K562 (cell line): ENCODE measurements at regions not wholly inside any gene's neighbourhood (a gene's known extent, or its start where the extent isn't known, plus 50 kb on each side); places are given as distances from the start of the nearest gene placed in this dataset.

Source experiments
- ATAC-seq: fragments of 200-7000 bp; cut with Tn5 transposase; 3 replicates; pipeline ENCODE4 v1.9.1; 2020; ENCODE audit warnings: moderate library complexity
- BruUV-seq: library from RNA; stranded (reverse); fragments of 400-500 nt; replicated peaks from 2 replicates; lab custom pipeline; 2021; lab: Mats Ljungman, UMichigan
- CTCF ChIA-PET: fragments of 300-600 bp; formaldehyde crosslinking; extraction: SDS; loops from one replicate; lab custom pipeline; 2021; ENCODE audit warnings: low intra/inter-chr PET ratio; lab: Yijun Ruan, JAX
- POLR2A ChIA-PET: fragments of 300-600, 350-650 bp; sonication (Branson Sonifier 250); formaldehyde crosslinking; extraction: SDS; loops from one replicate; lab custom pipeline; 2021; ENCODE audit warnings: antibody characterized with exemption, inconsistent platforms; lab: Yijun Ruan, JAX
- DNase-seq, 4 experiments: peaks; one replicate each; pipeline versions ENCODE4 v3.0.0 to v3.0.0-alpha.2; 2011 to 2018; ENCODE audit warnings: low spot score in 3 of 4, mixed read lengths in 3 of 4; ENCODE audit errors: extremely low read depth in 1 of 4
- FAIRE-seq: peaks from 2 replicates; lab custom pipeline; 2011; peaks lifted over from hg19 to GRCh38; lab: Jason Lieb, UNC
- H2AFZ ChIP-seq: 2 replicates; pipeline ENCODE4 v1.6.0; 2011; ENCODE audit warnings: low read depth, low read length, control low read depth, inconsistent platforms
- H3K27ac ChIP-seq: fragments of 200-600 bp; 3 replicates; pipeline ENCODE4 v1.8.0; 2011; ENCODE audit warnings: low read depth, mild to moderate bottlenecking, control low read depth, inconsistent platforms, low read length, moderate library complexity, mixed read lengths; ENCODE audit errors: extremely low read depth
- H3K27me3 ChIP-seq, 2 experiments: fragments of 300-600 bp in 1 of 2; 2 replicates in 1 of 2; 3 replicates in 1 of 2; pipeline versions ENCODE4 v1.6.0 to v1.8.0; 2011; ENCODE audit warnings: inconsistent platforms in 2 of 2, low read length in 2 of 2, mild to moderate bottlenecking in 1 of 2, mixed read lengths in 1 of 2, moderate library complexity in 1 of 2; ENCODE audit not compliant: control insufficient read depth in 2 of 2, insufficient read depth in 2 of 2
- H3K36me3 ChIP-seq: fragments of 300-600 bp; 3 replicates; pipeline ENCODE4 v1.8.0; 2011; ENCODE audit warnings: mild to moderate bottlenecking, low read length, inconsistent platforms; ENCODE audit not compliant: control insufficient read depth, insufficient read depth
- H3K4me1 ChIP-seq, 2 experiments: fragments of 200-600 bp in 1 of 2; replicated peaks in 1 of 2; 2 replicates in 1 of 2; 3 replicates in 1 of 2; pipeline versions ENCODE4 v1.5.1 to v1.8.0; 2011; ENCODE audit warnings: inconsistent platforms in 2 of 2, low read length in 2 of 2, mild to moderate bottlenecking in 1 of 2, mixed read lengths in 1 of 2, moderate library complexity in 1 of 2; ENCODE audit not compliant: control insufficient read depth in 2 of 2, insufficient read depth in 2 of 2
- H3K4me2 ChIP-seq: 2 replicates; pipeline ENCODE4 v1.6.1; 2011; ENCODE audit warnings: low read length, control low read depth, inconsistent platforms, mixed read lengths; ENCODE audit not compliant: insufficient read depth
- H3K4me3 ChIP-seq: fragments of 200-600 bp; sonication (generic), shearing (Covaris generic); 2 replicates; pipeline ENCODE4 v1.5.1; 2016; ENCODE audit warnings: control low read depth, inconsistent platforms
- H3K79me2 ChIP-seq: fragments of 200-600 bp; 3 replicates; pipeline ENCODE4 v1.8.0; 2011; ENCODE audit warnings: low read length, inconsistent platforms; ENCODE audit not compliant: control insufficient read depth, insufficient read depth
- H3K9ac ChIP-seq, 2 experiments: 2 replicates each; pipeline versions ENCODE4 v1.6.0 to v1.6.1; 2011; ENCODE audit warnings: low read depth in 2 of 2, low read length in 2 of 2, control low read depth in 1 of 2, inconsistent platforms in 1 of 2, mild to moderate bottlenecking in 1 of 2, mixed read lengths in 1 of 2; ENCODE audit not compliant: insufficient read depth in 1 of 2
- H3K9me1 ChIP-seq: one replicate; pipeline ENCODE4 v1.6.0; 2011; ENCODE audit warnings: inconsistent platforms, mild to moderate bottlenecking, low read length, moderate library complexity; ENCODE audit not compliant: control insufficient read depth, insufficient read depth
- H3K9me3 ChIP-seq: replicated peaks from 2 replicates; pipeline ENCODE4 v1.5.1; 2011; ENCODE audit warnings: low read depth, low read length, inconsistent platforms; ENCODE audit not compliant: control insufficient read depth, insufficient read depth
- H4K20me1 ChIP-seq: replicated peaks from 2 replicates; pipeline ENCODE4 v1.6.1; 2011; ENCODE audit warnings: low read length, inconsistent platforms, mixed read lengths; ENCODE audit not compliant: control insufficient read depth, insufficient read depth
- BACH1 ChIP-seq: fragments of 200-800 bp; sonication (Bioruptor generic); IDR thresholded peaks from 2 replicates; pipeline ENCODE4 v1.6.1; 2016; ENCODE audit warnings: missing genetic modification characterization, missing compliant biosample characterization
- E2F6 ChIP-seq, 2 experiments: IDR thresholded peaks; 2 replicates each; pipeline ENCODE4 v1.6.1; 2011; ENCODE audit warnings: borderline replicate concordance in 1 of 2, control low read depth in 1 of 2, low read depth in 1 of 2, low read length in 1 of 2, mild to moderate bottlenecking in 1 of 2, mixed read lengths in 1 of 2, moderate library complexity in 1 of 2; ENCODE audit not compliant: insufficient read depth in 1 of 2, insufficient read length in 1 of 2, poor library complexity in 1 of 2, severe bottlenecking in 1 of 2; ENCODE audit errors: extremely low read depth in 1 of 2
- IRF1 ChIP-seq: sonication (generic); formaldehyde crosslinking; IDR thresholded peaks from 2 replicates; pipeline ENCODE4 v1.8.0; 2022; ENCODE audit warnings: missing genetic modification reagents, mild to moderate bottlenecking, borderline replicate concordance
- JUN ChIP-seq, 2 experiments: sonication (generic) in 1 of 2; formaldehyde crosslinking in 1 of 2; IDR thresholded peaks; 2 replicates each; pipeline versions ENCODE4 v1.6.1 to v1.8.0; 2012 to 2022; ENCODE audit warnings: borderline replicate concordance in 2 of 2, mild to moderate bottlenecking in 2 of 2, improper control_type of control experiment in 1 of 2, low read depth in 1 of 2, low read length in 1 of 2, missing genetic modification reagents in 1 of 2
- KLF13 ChIP-seq: fragments of 450-650 bp; IDR thresholded peaks from 2 replicates; pipeline ENCODE4 v1.6.1; 2016; ENCODE audit warnings: missing genetic modification characterization, low read depth, mild to moderate bottlenecking, missing compliant biosample characterization, moderate library complexity, borderline replicate concordance
- PHB ChIP-seq: fragments of 250-450 bp; sonication (Bioruptor Pico); IDR thresholded peaks from 2 replicates; pipeline ENCODE4 v1.5.0; 2021
- RBM34 ChIP-seq: fragments of 200-400 bp; formaldehyde crosslinking; IDR thresholded peaks from 2 replicates; pipeline ENCODE4 v1.6.1; 2018; ENCODE audit warnings: low read length, borderline replicate concordance; ENCODE audit not compliant: insufficient read depth
- ZNF143 ChIP-seq: sonication (generic); formaldehyde crosslinking; IDR thresholded peaks from 2 replicates; pipeline ENCODE4 v1.9.0; 2022; ENCODE audit warnings: mild to moderate bottlenecking, missing genetic modification reagents
- ZNF311 ChIP-seq: fragments of 250-450 bp; sonication (Bioruptor Pico); IDR thresholded peaks from 2 replicates; pipeline ENCODE4 v1.4.0; 2020; ENCODE audit warnings: mild to moderate bottlenecking, moderate library complexity
- WGBS: fragments of 100-300 bp; shearing (Covaris generic); methylation state at CpG from one replicate; pipeline ENCODE4 v1.1.6; 2016; ENCODE audit warnings: low coverage, mixed read lengths; ENCODE audit not compliant: insufficient coverage; ENCODE audit errors: missing lambda C conversion rate; 5-methylcytosine and 5-hydroxymethylcytosine counted together
- in situ Hi-C: fragments of 300-500 bp; cut with MboI; formaldehyde crosslinking; loops from 4 replicates; pipeline ENCODE4 v1.15.0; 2018; ENCODE audit warnings: inconsistent platforms, mixed read lengths
- intact Hi-C: fragments of 100-400 bp; cut with micrococcal nuclease; formaldehyde crosslinking; loops from 2 replicates; pipeline ENCODE4 v1.14.2; 2022
- TF ChIP-seq, protein P1 (sequence below): fragments of 450-650 bp; formaldehyde crosslinking; conservative IDR thresholded peaks from 2 replicates; pipeline ENCODE4 v1.4.0; 2022; ENCODE audit warnings: mild to moderate bottlenecking, missing genetic modification characterization
- TF ChIP-seq, protein P2 (sequence below): sonication (generic); formaldehyde crosslinking; IDR thresholded peaks from 2 replicates; pipeline ENCODE4 v1.8.1; 2023; ENCODE audit warnings: missing genetic modification reagents, mild to moderate bottlenecking, borderline replicate concordance

DNA sequence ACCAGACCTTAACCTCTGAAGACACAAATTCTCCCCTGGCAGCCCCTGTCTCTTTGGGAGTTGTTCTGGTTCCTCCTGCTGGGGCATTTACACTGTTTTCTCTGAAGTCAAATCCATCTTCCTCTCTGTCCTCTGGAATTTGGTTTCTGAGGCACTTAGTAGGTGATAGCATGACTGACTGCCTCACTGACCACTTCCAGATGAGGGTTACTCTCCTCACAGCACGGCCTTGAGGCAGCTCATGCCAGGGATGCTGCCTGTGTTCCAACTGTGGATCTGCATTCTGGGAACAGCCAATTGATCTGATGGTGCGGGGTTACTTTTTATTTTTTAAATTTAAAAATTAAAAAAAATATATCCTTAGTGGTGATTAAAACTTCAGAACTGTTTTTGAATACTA lies 140.9 kb upstream of the ROPN1 start (continued):
- TF ChIP-seq JUN (IDR thresholded peaks at IDR 0.05; ENCODE audit: borderline replicate concordance, low read depth, low read length) (no peak), JUN (CRISPR knock-in tag; IDR thresholded peaks at IDR 0.05; ENCODE audit: borderline replicate concordance) (no peak), E2F6 (IDR thresholded peaks at IDR 0.05; ENCODE audit: borderline replicate concordance in 1 of 2, extremely low read depth in 1 of 2, insufficient read depth in 1 of 2, insufficient read length in 1 of 2, low read depth in 1 of 2, low read length in 1 of 2, poor library complexity in 1 of 2, severe bottlenecking in 1 of 2) (no peak), ZNF143 (no peak), ZNF311 (no peak), BACH1 (no peak), KLF13 (tag) (no peak)
- TF ChIP-seq, protein P1, sequence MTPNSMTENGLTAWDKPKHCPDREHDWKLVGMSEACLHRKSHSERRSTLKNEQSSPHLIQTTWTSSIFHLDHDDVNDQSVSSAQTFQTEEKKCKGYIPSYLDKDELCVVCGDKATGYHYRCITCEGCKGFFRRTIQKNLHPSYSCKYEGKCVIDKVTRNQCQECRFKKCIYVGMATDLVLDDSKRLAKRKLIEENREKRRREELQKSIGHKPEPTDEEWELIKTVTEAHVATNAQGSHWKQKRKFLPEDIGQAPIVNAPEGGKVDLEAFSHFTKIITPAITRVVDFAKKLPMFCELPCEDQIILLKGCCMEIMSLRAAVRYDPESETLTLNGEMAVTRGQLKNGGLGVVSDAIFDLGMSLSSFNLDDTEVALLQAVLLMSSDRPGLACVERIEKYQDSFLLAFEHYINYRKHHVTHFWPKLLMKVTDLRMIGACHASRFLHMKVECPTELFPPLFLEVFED (CRISPR knock-in tag), result no peak

- H3K27me3 ChIP-seq, result no peaks in the 10 kb centered on the region
- WGBS, result 0% methylated on average over 6 of the region's 6 CpGs
- no peak for TF ChIP-seq RBM34
- no peak for TF ChIP-seq IRF1 (CRISPR knock-in tag)
- TF ChIP-seq PHB (CRISPR knock-in tag), result no peak
- TF ChIP-seq, protein P2, sequence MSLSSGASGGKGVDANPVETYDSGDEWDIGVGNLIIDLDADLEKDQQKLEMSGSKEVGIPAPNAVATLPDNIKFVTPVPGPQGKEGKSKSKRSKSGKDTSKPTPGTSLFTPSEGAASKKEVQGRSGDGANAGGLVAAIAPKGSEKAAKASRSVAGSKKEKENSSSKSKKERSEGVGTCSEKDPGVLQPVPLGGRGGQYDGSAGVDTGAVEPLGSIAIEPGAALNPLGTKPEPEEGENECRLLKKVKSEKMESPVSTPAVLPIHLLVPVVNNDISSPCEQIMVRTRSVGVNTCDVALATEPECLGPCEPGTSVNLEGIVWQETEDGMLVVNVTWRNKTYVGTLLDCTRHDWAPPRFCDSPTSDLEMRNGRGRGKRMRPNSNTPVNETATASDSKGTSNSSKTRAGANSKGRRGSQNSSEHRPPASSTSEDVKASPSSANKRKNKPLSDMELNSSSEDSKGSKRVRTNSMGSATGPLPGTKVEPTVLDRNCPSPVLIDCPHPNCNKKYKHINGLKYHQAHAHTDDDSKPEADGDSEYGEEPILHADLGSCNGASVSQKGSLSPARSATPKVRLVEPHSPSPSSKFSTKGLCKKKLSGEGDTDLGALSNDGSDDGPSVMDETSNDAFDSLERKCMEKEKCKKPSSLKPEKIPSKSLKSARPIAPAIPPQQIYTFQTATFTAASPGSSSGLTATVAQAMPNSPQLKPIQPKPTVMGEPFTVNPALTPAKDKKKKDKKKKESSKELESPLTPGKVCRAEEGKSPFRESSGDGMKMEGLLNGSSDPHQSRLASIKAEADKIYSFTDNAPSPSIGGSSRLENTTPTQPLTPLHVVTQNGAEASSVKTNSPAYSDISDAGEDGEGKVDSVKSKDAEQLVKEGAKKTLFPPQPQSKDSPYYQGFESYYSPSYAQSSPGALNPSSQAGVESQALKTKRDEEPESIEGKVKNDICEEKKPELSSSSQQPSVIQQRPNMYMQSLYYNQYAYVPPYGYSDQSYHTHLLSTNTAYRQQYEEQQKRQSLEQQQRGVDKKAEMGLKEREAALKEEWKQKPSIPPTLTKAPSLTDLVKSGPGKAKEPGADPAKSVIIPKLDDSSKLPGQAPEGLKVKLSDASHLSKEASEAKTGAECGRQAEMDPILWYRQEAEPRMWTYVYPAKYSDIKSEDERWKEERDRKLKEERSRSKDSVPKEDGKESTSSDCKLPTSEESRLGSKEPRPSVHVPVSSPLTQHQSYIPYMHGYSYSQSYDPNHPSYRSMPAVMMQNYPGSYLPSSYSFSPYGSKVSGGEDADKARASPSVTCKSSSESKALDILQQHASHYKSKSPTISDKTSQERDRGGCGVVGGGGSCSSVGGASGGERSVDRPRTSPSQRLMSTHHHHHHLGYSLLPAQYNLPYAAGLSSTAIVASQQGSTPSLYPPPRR (CRISPR knock-in tag), result no peak
These were observed 141.5 kb upstream of the ROPN1 start for GRCh38 chr3:124133366-124133940.

More at GRCh38 chr3:124133366-124133940, 141.5 kb upstream of the ROPN1 start:
- Histone ChIP-seq H3K79me2 (no peaks in the 10 kb centered on the region), H3K4me2 (no peak overlapping the region), H2AFZ (no peak overlapping the region), H3K36me3 (no peaks in the 10 kb centered on the region), H3K4me3 (no peak overlapping the region), H4K20me1 (no peaks in the 10 kb centered on the region), H3K9me1 (no peaks in the 10 kb centered on the region), H3K4me1 (no peaks in the 10 kb centered on the region), H3K9ac (no peak overlapping the region), H3K27ac (no peak overlapping the region), H3K9me3 (no peaks in the 10 kb centered on the region)
- DNase-seq, result no peak
- intact Hi-C loops, result no loop called here
- ATAC-seq, result no peak
- ChIA-PET POLR2A (interaction anchor here (0.7 kb wide), 1 partner anchor 441 kb away, joined by 3 read pairs; no protein-coding TSS in a partner anchor), CTCF (no interaction called here)
- no TSS peak for BruUV-seq
- no peak for FAIRE-seq
- in situ Hi-C loops, result no loop called here
